Suprapubic skin (tissue), 3 donors: ENCODE measurements at regions not wholly inside any gene's neighbourhood (a gene's known extent, or its start where the extent isn't known, plus 50 kb on each side); places are given as distances from the start of the nearest gene placed in this dataset.

Source experiments
- CTCF ChIP-seq, 2 donors: fragments of 200-600 bp in 1 of 2; fragments of 450-650 bp in 1 of 2; sonication (generic) in 1 of 2; IDR thresholded peaks; one replicate each; pipeline ENCODE4 v1.5.1; 2016 to 2019; ENCODE audit warnings: antibody characterized with exemption in 2 of 2, mild to moderate bottlenecking in 1 of 2, moderate library complexity in 1 of 2
- EP300 ChIP-seq: sonication (generic); formaldehyde crosslinking; IDR thresholded peaks from one replicate; pipeline ENCODE4 v1.6.1; 2017; ENCODE audit warnings: antibody characterized with exemption
- POLR2A ChIP-seq, 2 donors: fragments of 450-650 bp; IDR thresholded peaks; one replicate each; pipeline ENCODE4 v1.6.1; 2017; ENCODE audit warnings: antibody characterized with exemption in 2 of 2, mild to moderate bottlenecking in 2 of 2, moderate library complexity in 2 of 2

- TF ChIP-seq CTCF (IDR thresholded peaks at IDR 0.05): no peak
- no peak for TF ChIP-seq POLR2A (IDR thresholded peaks at IDR 0.05)
- TF ChIP-seq EP300: no peak
Observed at GRCh38 chr3:51617597-51617996, 53.5 kb upstream of the TEX264 start.
